ENCODE measurements at regions not wholly inside any gene's neighbourhood (a gene's known extent, or its start where the extent isn't known, plus 50 kb on each side); places are given as distances from the start of the nearest gene placed in this dataset.

DNA sequence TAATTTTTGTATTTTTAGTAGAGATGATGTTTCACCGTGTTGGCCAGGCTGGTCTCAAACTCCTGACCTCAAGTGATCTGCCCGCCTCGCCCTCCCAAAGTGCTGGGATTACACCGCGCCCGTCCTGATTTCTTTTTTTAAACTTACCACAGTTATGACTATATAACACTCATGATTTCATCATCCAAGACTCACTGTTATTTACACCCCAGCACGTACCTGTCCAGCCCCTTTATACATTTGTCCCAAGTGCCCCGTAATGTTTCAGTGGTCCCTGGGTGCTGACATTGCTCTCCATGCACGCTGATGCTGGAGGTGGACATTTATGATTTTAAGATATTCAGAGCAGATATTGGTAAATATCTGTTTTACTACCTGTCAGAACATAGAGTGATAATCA is 219.9 kb upstream of the GMDS start:
- Histone ChIP-seq H3K4me3 (no peak overlapping the region), H3K9me3 (ENCODE audit: low read depth) (no peaks in the 10 kb centered on the region), H3K27me3 (peaks cover 4% of the 10 kb centered on the region), H3K27ac (no peak overlapping the region), H3K4me1 (ENCODE audit: low read depth) (no peaks in the 10 kb centered on the region), H3K36me3 (no peaks in the 10 kb centered on the region)
- no peak for TF ChIP-seq CTCF (IDR thresholded peaks at IDR 0.05; ENCODE audit: low read depth, low read length)
- DNase-seq (ENCODE audit: low read depth in 1 of 2, low spot score in 1 of 2), result no peak

GRCh38 chr6:2464641-2465040 is 219.2 kb upstream of the GMDS start:
- Histone ChIP-seq H3K9me3 (ENCODE audit: low read depth) (no peaks in the 10 kb centered on the region), H3K36me3 (no peaks in the 10 kb centered on the region), H3K4me1 (ENCODE audit: low read depth) (no peaks in the 10 kb centered on the region), H3K27me3 (peaks cover 4% of the 10 kb centered on the region), H3K4me3 (no peak overlapping the region), H3K27ac (no peak overlapping the region)
- TF ChIP-seq CTCF (IDR thresholded peaks at IDR 0.05; ENCODE audit: low read depth, low read length), result no peak
- DNase-seq (ENCODE audit: low read depth in 1 of 2, low spot score in 1 of 2), result no peak

GRCh38 chr6:2462831-2463230 is 217.4 kb upstream of the GMDS start:
- H3K27me3 ChIP-seq, result peaks cover 4% of the 10 kb centered on the region
- no peak overlapping the region for H3K4me3 ChIP-seq
- no peak for DNase-seq (ENCODE audit: low read depth in 1 of 2, low spot score in 1 of 2)
- no peaks in the 10 kb centered on the region for H3K36me3 ChIP-seq
- no peaks in the 10 kb centered on the region for H3K4me1 ChIP-seq (ENCODE audit: low read depth)
- no peak for TF ChIP-seq CTCF (IDR thresholded peaks at IDR 0.05; ENCODE audit: low read depth, low read length)
- no peaks in the 10 kb centered on the region for H3K9me3 ChIP-seq (ENCODE audit: low read depth)
- H3K27ac ChIP-seq, result no peak overlapping the region

DNA sequence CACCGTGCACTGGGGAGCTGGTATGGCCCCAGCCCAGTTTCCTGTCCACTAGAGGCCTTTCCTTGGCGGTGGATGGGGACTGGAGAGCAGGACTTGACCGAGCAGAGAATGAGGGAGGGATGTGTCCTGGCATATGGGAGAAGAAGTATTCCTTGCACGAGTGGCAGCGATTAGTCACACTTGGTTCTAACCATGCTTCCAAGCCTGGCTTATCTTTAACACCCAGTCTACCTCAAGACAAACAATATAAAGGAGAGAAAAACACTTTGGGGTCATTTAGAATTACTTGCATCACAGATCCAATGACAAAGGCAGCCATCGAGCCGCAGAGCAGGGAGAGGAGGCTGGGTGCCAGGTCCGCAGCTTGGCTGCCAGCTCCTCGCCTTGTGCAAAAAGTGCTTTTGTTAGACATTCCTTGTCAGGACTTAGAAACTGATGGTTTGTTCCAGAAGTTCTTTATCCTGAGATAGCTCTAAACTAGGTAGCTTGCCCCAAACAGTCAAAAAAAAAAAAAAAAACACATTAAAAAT is 214.9 kb upstream of the GMDS start:
- no peak overlapping the region for H3K27ac ChIP-seq
- H3K9me3 ChIP-seq (ENCODE audit: low read depth), result no peaks in the 10 kb centered on the region
- no peaks in the 10 kb centered on the region for H3K4me1 ChIP-seq (ENCODE audit: low read depth)
- no peaks in the 10 kb centered on the region for H3K36me3 ChIP-seq
- no peak for TF ChIP-seq CTCF (IDR thresholded peaks at IDR 0.05; ENCODE audit: low read depth, low read length)
- peak in 1 of 2 donors; percentile 8 for DNase-seq (ENCODE audit: low read depth in 1 of 2, low spot score in 1 of 2)
- H3K4me3 ChIP-seq, result no peak overlapping the region
- no peaks in the 10 kb centered on the region for H3K27me3 ChIP-seq

DNA sequence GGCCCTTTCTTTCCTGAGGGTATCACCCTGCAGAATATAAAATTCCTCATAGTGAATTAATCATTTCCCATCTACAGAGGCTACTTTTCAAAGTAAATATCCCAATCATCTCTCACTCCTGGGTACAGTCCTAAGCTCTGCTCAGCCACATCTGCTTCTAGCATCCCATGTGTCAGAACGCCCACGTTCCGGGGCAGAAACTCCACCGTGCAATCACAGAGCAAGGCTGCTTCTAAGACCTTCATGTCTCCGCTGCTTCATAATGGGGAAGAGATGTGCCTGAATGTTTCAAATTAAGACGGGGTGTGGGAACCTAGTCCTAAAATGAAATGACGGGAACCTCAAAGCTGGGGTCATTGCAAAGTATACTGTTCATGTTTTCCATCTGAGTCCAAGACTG is 208.8 kb upstream of the GMDS start:
- Histone ChIP-seq H3K4me1 (ENCODE audit: low read depth) (peaks cover 3% of the 10 kb centered on the region), H3K27ac (no peak overlapping the region), H3K36me3 (no peaks in the 10 kb centered on the region), H3K9me3 (ENCODE audit: low read depth) (no peaks in the 10 kb centered on the region), H3K4me3 (no peak overlapping the region), H3K27me3 (peaks cover 12% of the 10 kb centered on the region)
- TF ChIP-seq CTCF (IDR thresholded peaks at IDR 0.05; ENCODE audit: low read depth, low read length), result no peak
- no peak for DNase-seq (ENCODE audit: low read depth in 1 of 2, low spot score in 1 of 2)

DNA sequence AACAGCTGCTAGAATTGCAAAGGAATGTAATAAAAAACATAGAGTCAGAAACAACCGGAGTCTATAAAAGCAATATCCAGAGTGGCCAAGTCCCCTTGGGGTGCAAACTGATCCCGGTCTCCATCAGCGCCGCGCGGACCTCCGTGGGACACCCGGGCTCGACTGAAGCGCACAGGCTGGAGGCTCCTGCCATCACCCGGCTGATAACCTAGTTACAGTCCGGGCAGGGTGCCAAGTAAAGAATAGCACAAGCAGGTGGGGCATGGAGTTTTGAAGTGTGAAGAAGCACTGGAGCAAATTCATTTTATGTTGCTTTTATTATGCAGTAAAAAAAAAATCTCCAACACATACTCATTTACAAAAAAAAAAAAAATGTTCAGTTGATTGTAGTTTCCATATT is 205.1 kb upstream of the GMDS start:
- no peaks in the 10 kb centered on the region for H3K36me3 ChIP-seq
- peak; percentile 28 to 74 for DNase-seq (ENCODE audit: low read depth in 1 of 2, low spot score in 1 of 2)
- TF ChIP-seq CTCF (IDR thresholded peaks at IDR 0.05; ENCODE audit: low read depth, low read length), result no peak
- H3K27ac ChIP-seq, result no peak overlapping the region
- H3K9me3 ChIP-seq (ENCODE audit: low read depth), result no peaks in the 10 kb centered on the region
- H3K4me1 ChIP-seq (ENCODE audit: low read depth), result peaks cover 3% of the 10 kb centered on the region
- no peak overlapping the region for H3K4me3 ChIP-seq
- H3K27me3 ChIP-seq, result peaks cover 15% of the 10 kb centered on the region

Measured in cardiac muscle cell (in vitro differentiated cells and primary cell).